ENCODE measurements at regions not wholly inside any gene's neighbourhood (a gene's known extent, or its start where the extent isn't known, plus 50 kb on each side); places are given as distances from the start of the nearest gene placed in this dataset.

- Histone ChIP-seq H3K27me3 (ENCODE audit: control insufficient read depth, insufficient read depth, low read length) (no peaks in the 10 kb centered on the region), H3K4me3 (ENCODE audit: low read depth, low read length) (no peak overlapping the region), H3K36me3 (ENCODE audit: control insufficient read depth, insufficient read depth, low read length) (no peaks in the 10 kb centered on the region)
- FAIRE-seq, result no peak
- no peak for DNase-seq (ENCODE audit: low read depth)
- TF ChIP-seq CTCF (IDR thresholded peaks at IDR 0.05; ENCODE audit: insufficient read depth, low read length, severe bottlenecking), result no peak
Measured at GRCh38 chr14:95811813-95812212, 64.8 kb upstream of the TUNAR start.

- Histone ChIP-seq H3K4me3 (ENCODE audit: low read depth, low read length) (no peak overlapping the region), H3K36me3 (ENCODE audit: control insufficient read depth, insufficient read depth, low read length) (no peaks in the 10 kb centered on the region), H3K27me3 (ENCODE audit: control insufficient read depth, insufficient read depth, low read length) (no peaks in the 10 kb centered on the region)
- TF ChIP-seq CTCF (IDR thresholded peaks at IDR 0.05; ENCODE audit: insufficient read depth, low read length, severe bottlenecking), result no peak
- DNase-seq (ENCODE audit: low read depth) (no peak), FAIRE-seq (peak; percentile 83)
Measured at GRCh38 chr14:95808371-95808770, 68.3 kb upstream of the TUNAR start.

GRCh38 chr14:95796788-95797187 lies 79.8 kb upstream of the TUNAR start:
- no peaks in the 10 kb centered on the region for H3K36me3 ChIP-seq (ENCODE audit: control insufficient read depth, insufficient read depth, low read length)
- DNase-seq (ENCODE audit: low read depth), result no peak
- no peak for TF ChIP-seq CTCF (IDR thresholded peaks at IDR 0.05; ENCODE audit: insufficient read depth, low read length, severe bottlenecking)
- no peak for FAIRE-seq
- no peak overlapping the region for H3K4me3 ChIP-seq (ENCODE audit: low read depth, low read length)
- H3K27me3 ChIP-seq (ENCODE audit: control insufficient read depth, insufficient read depth, low read length), result no peaks in the 10 kb centered on the region

- no peak for DNase-seq (ENCODE audit: low read depth)
- FAIRE-seq, result no peak
- TF ChIP-seq CTCF (IDR thresholded peaks at IDR 0.05; ENCODE audit: insufficient read depth, low read length, severe bottlenecking), result no peak
- H3K27me3 ChIP-seq (ENCODE audit: control insufficient read depth, insufficient read depth, low read length), result no peaks in the 10 kb centered on the region
- no peaks in the 10 kb centered on the region for H3K36me3 ChIP-seq (ENCODE audit: control insufficient read depth, insufficient read depth, low read length)
- no peak overlapping the region for H3K4me3 ChIP-seq (ENCODE audit: low read depth, low read length)
Measured at GRCh38 chr14:95787941-95788340, 74.0 kb upstream of the TCL1A start.

- TF ChIP-seq CTCF (IDR thresholded peaks at IDR 0.05; ENCODE audit: insufficient read depth, low read length, severe bottlenecking), result no peak
- FAIRE-seq, result no peak
- H3K4me3 ChIP-seq (ENCODE audit: low read depth, low read length), result no peak overlapping the region
- DNase-seq (ENCODE audit: low read depth), result no peak
- no peaks in the 10 kb centered on the region for H3K36me3 ChIP-seq (ENCODE audit: control insufficient read depth, insufficient read depth, low read length)
- no peaks in the 10 kb centered on the region for H3K27me3 ChIP-seq (ENCODE audit: control insufficient read depth, insufficient read depth, low read length)
Measured at GRCh38 chr14:95786566-95786965, 72.6 kb upstream of the TCL1A start.

- FAIRE-seq, result no peak
- H3K27me3 ChIP-seq (ENCODE audit: control insufficient read depth, insufficient read depth, low read length), result no peaks in the 10 kb centered on the region
- peak; percentile 3 for DNase-seq (ENCODE audit: low read depth)
- H3K4me3 ChIP-seq (ENCODE audit: low read depth, low read length), result no peak overlapping the region
- H3K36me3 ChIP-seq (ENCODE audit: control insufficient read depth, insufficient read depth, low read length), result no peaks in the 10 kb centered on the region
- no peak for TF ChIP-seq CTCF (IDR thresholded peaks at IDR 0.05; ENCODE audit: insufficient read depth, low read length, severe bottlenecking)
Measured at GRCh38 chr14:95784137-95784536, 70.2 kb upstream of the TCL1A start.

All from bronchial epithelial cell (primary cell).